Stomach (tissue), 4 donors: ENCODE measurements at regions not wholly inside any gene's neighbourhood (a gene's known extent, or its start where the extent isn't known, plus 50 kb on each side); places are given as distances from the start of the nearest gene placed in this dataset.
"Not testable (repeated sequence)": the region's sequence is repeated elsewhere in the genome, so short reads cannot be mapped to it uniquely, and the experiment has no call there.

Experiments used
- CTCF ChIP-seq, 7 experiments: fragments of 450-650 bp in 4 of 7; fragments of 200-600 bp in 3 of 7; sonication (generic) in 3 of 7; IDR thresholded peaks; one replicate each; pipeline ENCODE4 v1.5.1; 2016 to 2019; ENCODE audit warnings: antibody characterized with exemption in 7 of 7, control low read depth in 2 of 7, mild to moderate bottlenecking in 1 of 7
- EP300 ChIP-seq: sonication (generic); formaldehyde crosslinking; IDR thresholded peaks from one replicate; pipeline ENCODE4 v1.6.1; 2017; ENCODE audit warnings: antibody characterized with exemption
- POLR2A ChIP-seq, 4 donors: fragments of 450-650 bp; IDR thresholded peaks; one replicate each; pipeline ENCODE4 v1.6.1; 2016; ENCODE audit warnings: antibody characterized with exemption in 4 of 4, control low read depth in 2 of 4, mild to moderate bottlenecking in 1 of 4, moderate library complexity in 1 of 4

- not testable (repeated sequence) for TF ChIP-seq CTCF (IDR thresholded peaks at IDR 0.05); EP300; POLR2A (IDR thresholded peaks at IDR 0.05)
Observed at GRCh38 chr3:75260975-75261374, 403.2 kb upstream of the FRG2C start.
